Suprapubic skin (tissue), 4 donors: ENCODE measurements at regions not wholly inside any gene's neighbourhood (a gene's known extent, or its start where the extent isn't known, plus 50 kb on each side); places are given as distances from the start of the nearest gene placed in this dataset.

ENCODE experiments used
- CTCF ChIP-seq, 2 donors: fragments of 200-600 bp in 1 of 2; fragments of 450-650 bp in 1 of 2; sonication (generic) in 1 of 2; IDR thresholded peaks; one replicate each; pipeline ENCODE4 v1.5.1; 2016 to 2019; ENCODE audit warnings: antibody characterized with exemption in 2 of 2, mild to moderate bottlenecking in 1 of 2, moderate library complexity in 1 of 2
- EP300 ChIP-seq: sonication (generic); formaldehyde crosslinking; IDR thresholded peaks from one replicate; pipeline ENCODE4 v1.6.1; 2017; ENCODE audit warnings: antibody characterized with exemption
- POLR2A ChIP-seq, 2 donors: fragments of 450-650 bp; IDR thresholded peaks; one replicate each; pipeline ENCODE4 v1.6.1; 2017; ENCODE audit warnings: antibody characterized with exemption in 2 of 2, mild to moderate bottlenecking in 2 of 2, moderate library complexity in 2 of 2
- POLR2AphosphoS5 ChIP-seq, 3 donors: sonication (generic); formaldehyde crosslinking; IDR thresholded peaks; one replicate each; pipeline ENCODE4 v1.6.1; 2017; ENCODE audit warnings: antibody characterized with exemption in 3 of 3

- TF ChIP-seq CTCF (IDR thresholded peaks at IDR 0.05) (no peak), POLR2AphosphoS5 (IDR thresholded peaks at IDR 0.05) (no peak), POLR2A (IDR thresholded peaks at IDR 0.05) (no peak), EP300 (no peak)
Observed at GRCh38 chr12:129987841-129988240, 84.0 kb upstream of the TMEM132D start.
